GM10266 (cell line): ENCODE measurements at regions not wholly inside any gene's neighbourhood (a gene's known extent, or its start where the extent isn't known, plus 50 kb on each side); places are given as distances from the start of the nearest gene placed in this dataset.

Experiments
- DNase-seq: peaks from one replicate; pipeline ENCODE4 v3.0.0; 2012; ENCODE audit errors: extremely low spot score
- TF ChIP-seq, protein P1 (sequence below): IDR thresholded peaks from 2 replicates; pipeline ENCODE4 v1.5.1; 2012; ENCODE audit warnings: mild to moderate bottlenecking, low read depth; ENCODE audit not compliant: control insufficient read depth, insufficient read depth; ENCODE audit errors: missing control alignments

DNA sequence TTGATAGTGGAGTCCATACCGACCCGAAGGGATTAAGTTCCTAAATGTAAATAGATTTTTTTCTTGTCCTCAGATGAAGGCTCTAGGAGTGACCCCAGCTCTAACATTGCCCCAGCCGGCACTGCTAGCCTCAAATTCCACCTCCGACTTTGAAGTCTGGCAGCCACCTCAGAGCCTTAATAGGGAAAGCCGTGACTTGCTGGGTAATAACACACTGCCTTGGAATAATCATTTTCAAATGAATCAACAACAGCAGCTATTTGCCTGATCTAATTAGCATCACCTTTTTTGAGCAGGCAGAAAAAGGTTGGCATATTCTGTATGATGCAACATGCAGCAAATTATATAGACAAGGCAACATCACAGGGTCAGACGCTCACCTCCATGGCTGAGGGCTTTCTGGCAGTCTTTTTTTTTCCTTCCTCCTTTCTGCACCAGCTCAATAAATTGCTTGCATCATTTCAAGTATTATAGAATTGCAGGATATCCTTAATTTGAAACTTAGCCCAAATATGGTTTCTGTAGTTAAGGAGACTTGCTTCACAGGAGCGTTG is 276.5 kb upstream of the ATP5MC3 start:
- TF ChIP-seq, protein P1, sequence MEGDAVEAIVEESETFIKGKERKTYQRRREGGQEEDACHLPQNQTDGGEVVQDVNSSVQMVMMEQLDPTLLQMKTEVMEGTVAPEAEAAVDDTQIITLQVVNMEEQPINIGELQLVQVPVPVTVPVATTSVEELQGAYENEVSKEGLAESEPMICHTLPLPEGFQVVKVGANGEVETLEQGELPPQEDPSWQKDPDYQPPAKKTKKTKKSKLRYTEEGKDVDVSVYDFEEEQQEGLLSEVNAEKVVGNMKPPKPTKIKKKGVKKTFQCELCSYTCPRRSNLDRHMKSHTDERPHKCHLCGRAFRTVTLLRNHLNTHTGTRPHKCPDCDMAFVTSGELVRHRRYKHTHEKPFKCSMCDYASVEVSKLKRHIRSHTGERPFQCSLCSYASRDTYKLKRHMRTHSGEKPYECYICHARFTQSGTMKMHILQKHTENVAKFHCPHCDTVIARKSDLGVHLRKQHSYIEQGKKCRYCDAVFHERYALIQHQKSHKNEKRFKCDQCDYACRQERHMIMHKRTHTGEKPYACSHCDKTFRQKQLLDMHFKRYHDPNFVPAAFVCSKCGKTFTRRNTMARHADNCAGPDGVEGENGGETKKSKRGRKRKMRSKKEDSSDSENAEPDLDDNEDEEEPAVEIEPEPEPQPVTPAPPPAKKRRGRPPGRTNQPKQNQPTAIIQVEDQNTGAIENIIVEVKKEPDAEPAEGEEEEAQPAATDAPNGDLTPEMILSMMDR = no peak
- no peak for DNase-seq

DNA sequence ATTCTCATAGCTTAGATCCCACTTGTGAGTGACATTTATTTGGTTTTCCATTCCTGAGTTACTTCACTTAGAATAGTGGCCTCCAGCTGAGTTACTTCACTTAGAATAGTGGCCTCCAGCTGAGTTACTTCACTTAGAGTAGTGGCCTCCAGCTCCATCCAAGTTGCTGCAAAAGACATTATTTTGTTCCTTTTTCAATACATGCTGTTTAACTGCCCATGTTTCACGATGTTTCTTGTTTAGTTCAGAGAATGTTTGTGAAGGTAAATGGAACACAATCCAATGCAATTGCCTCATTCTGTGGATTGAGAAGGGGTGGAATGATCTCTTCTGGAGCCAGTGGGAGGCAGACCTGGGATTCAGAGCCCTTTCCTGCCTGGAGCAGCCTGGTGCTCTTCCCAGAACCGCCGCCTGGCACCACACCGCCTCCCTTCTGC is 273.5 kb upstream of the ATP5MC3 start:
- TF ChIP-seq, protein P1 = no peak
- no peak for DNase-seq

DNA sequence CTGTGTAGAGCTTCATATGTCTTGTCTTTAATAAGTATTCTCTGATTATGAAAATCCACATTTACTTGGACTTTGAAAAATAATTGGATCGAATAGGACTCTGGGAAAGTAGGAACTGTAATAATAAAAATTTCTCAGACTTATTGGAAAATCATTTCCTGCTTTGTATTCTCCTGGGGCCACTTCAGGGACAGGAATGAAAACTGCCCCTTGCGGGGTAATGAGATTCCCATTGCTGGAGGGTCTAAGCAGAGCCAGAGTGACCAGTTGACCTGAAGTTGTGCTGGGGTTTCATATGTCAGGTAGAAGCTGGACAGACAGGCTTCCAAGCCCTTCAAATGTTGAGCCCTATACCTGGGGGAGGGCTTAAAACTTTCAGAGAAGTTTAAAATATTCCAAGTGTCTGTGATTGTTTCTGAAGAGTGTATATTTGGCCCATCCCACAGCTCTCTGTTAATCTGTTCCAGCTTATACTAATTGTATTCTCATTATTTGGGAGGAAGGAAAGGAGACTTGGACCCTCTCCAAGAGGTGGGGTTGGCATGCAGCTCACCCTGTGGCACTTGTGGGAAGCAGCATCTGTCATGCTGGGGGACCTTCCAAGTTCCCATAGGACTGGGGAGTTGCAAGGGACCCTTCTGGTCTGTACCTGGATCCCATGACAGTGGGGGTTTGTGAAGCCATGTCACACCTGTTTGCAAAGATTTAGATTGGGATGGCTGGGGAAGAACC is 268.7 kb upstream of the ATP5MC3 start:
- TF ChIP-seq, protein P1 = no peak

DNA sequence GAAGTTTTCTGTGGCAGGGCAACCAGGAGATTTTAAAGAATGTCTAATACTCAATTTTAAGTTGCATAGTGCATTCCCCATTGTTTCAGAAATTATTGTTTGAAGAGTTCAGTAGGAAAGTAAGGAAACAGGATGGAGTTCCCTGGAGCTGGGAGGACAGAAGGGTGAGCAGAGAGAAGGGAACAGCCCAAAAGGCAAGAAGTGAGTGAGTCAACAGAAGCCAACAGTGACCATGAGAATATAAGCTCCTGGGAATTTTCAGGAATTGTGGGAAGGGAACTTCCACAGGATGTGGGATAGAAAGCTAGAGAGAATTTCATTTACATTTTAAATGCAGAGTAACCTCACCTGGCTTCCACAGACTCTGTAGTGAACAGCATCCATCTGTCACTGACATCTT is 268.1 kb upstream of the ATP5MC3 start:
- TF ChIP-seq, protein P1 = no peak
- DNase-seq = no peak

More for the DNA sequence above, 268.7 kb upstream of the ATP5MC3 start:
- DNase-seq = no peak

DNA sequence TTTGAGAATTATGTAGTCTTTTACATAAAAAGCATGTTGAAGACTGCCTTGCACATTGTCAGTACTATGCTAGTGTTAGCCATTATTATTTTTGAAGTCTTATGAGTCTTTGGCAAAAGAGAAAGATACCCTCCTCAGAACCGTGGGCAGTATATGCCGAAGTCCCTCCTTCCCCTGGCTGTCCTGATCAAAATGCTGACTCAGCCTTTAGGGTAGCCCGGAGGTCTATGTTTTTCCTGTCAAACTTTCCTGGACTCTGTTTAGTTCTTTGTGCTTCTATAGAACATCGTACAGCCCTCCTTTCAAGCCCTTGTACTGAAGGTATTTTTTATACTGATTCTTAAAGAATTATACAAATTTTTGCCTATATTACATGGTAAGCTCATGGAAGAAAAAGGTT is 264.7 kb upstream of the ATP5MC3 start:
- no peak for DNase-seq
- TF ChIP-seq, protein P1 = no peak

DNA sequence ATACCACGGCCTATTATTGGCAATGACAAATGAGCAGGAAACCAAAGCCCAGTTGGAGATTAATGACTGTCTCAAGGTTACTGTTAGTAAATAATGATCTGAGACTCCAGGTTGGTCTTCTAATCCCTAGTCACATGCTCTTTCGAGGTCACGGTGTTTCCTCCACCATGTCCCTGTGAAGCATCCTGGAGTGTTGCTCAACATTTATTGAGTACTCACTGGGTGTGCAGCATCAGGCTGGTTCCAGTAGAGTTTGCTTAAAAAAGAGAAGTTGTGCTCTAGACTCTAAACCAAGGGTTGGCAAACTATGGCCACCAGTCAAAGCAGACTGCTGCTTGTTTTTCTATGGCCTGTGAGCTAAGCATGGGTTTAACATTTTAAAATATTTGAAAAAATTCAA is 263.8 kb upstream of the ATP5MC3 start:
- TF ChIP-seq, protein P1 = no peak
- DNase-seq = no peak

DNA sequence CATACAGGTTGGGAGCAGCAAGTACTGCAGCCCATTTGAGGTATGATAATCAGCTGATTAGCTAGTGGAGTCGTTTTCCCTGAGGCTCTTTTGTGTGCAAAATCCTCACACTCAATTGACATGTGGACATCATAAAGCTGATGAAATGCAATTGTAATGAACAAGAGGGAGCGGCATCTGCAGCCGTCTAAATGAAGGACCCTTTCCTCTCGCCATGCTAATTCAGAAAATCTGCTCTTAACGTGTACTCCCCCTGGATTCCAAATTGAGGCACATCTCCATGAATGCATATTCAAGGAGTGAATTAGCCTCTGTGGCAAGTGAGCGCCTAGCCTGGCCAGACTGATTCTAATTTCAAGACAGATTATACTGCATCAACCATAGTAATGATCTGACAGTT is 260.9 kb upstream of the ATP5MC3 start:
- TF ChIP-seq, protein P1 = no peak
- DNase-seq = no peak
